ENCODE measurements at regions not wholly inside any gene's neighbourhood (a gene's known extent, or its start where the extent isn't known, plus 50 kb on each side); places are given as distances from the start of the nearest gene placed in this dataset.

DNA sequence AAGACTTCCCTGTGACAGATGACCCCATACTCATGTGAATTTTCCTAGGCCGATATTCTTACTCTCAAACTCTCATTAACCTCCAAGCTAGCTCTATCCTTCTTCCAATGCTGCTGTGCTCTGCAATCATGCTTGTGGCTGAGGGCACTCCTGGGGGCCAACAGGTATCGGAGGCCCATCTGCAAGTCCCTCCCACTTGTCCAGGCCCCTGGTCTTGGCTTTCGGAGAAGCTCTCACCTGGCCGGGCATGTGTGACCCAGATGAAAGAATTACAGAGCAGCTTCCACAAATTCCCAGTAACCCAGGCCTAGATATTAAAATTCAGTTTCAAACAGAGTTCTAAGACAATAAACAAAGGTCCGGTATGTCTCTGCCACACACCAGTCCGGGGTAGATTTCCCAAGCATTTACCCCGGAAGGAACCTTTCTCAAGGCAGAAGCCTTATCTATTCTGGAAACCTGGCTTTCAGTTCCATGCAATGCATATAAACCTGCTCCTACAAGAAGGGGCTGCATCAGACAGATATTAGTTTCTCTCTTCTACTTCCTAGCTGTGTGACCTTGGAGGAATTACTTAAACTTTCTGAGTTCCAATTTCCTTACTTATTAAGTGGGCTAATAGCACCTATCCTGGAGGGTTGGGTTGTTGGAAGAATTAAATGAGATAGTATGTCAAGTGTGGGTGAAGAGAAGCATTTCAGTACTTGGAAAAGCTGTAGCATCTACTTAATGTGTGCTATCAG lies 270.8 kb downstream of the PTTG2 start:
- DNase-seq: no peak

DNA sequence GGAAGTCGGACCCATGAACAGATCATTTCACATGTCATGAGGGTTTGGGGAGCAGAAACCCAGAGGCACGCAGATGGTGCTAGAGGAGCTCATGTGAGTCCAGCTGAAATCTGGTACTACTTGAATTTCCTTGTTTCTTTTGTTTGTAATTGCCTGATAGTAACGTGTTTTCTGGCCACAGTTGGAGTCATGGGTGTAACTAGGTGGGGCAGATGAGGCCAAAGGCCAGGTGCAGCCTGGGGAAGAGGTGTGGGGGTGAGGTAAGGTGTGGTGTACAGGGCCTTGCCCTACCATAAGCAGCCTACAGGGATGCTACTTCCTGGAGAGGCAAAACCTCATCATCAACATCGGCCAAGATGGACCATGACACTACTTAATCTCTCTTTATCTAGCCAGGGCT lies 271.4 kb downstream of the PTTG2 start:
- DNase-seq: no peak

DNA sequence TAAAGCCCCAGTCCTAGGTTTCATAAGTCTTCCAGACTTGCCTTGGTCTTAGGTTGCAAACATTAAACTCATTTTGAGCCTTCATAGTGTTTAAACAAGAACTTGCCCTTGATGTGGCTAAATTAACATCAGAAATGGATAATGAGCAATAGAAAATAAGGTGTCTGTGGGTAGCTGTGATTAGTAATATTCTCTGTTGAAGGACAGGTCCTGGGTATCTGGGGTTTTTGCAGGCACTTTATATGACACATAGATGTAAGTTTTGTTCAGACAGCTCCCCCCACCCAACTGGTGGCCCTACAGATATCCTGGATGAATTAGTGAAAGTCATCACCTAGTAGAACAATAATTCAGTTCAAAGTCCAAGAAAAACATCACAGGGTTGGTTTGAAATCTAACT lies 272.5 kb downstream of the PTTG2 start:
- DNase-seq: no peak

DNA sequence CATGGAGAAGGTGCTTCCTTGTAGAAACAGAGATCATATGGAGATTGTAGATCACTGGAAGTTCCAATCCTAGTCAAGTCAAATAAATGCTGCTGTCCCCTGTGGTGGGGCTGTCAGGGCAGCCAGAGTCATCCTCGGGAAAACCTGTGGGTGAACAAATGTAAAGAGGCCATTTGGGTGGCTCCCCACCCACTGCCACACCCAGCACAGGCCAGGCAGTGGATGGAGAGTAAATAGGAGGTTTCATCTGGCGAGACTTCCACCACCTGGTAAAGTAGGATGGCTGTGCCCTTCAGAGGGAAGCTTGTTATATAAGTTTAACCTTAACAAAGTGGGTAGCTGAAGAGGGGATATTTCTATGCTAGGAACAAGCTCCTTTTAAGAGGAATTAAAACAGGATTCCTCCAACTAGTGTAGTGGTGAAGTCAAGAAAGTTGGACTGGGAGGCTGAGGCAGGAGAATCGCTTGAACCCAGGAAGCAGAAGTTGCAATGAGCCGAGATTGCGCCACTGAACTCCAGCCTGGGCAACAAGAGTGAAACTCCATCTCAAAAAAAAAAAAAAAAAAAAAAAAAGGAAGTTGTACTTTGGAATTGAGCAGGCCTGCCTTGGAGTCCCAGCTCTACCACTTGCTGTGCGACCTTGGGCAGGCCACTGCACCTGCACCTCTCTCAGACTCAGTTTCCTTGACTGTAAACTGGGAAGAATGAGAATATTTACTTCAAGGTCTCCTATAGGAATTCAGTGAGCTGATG lies 273.7 kb downstream of the PTTG2 start:
- no peak for DNase-seq

DNA sequence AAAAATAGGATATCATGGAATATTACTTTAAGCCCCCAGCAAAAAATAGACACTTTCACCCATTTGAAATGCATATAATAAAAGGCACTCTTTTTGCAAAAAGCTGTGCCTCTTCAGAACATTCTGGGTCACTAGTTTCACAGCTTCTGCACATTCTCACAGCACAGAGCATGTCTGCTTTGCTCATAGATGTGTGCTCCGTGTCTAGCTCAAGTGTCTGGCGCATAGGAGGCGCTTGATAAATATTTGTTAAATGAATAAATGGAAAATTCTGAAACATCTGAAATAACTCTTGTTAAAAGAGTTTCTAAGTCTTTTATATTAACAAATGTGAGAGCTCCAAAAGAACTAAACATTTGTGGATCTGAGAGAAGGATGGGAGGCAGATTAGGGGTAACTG lies 275.2 kb downstream of the PTTG2 start:
- DNase-seq: no peak

DNA sequence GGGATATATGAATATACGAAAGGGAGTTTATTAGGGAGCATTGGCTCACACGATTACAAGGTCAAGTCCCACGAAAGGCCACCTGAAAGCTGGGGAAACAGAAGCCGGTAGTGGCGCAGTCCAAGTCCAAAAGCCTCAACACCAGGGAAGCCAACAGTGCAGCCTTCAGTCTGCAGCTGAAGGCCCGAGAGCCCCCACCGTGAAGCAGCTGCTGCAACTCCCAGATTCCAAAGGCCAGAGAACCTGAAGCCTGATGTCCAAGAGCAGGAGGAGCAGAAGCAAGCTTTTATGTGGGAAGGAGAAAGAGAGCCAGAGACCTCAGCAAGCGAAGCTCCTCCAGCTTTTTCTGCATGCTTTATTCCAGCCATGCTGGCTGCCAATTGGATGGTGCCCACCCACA lies 275.8 kb downstream of the PTTG2 start:
- DNase-seq: no peak

DNA sequence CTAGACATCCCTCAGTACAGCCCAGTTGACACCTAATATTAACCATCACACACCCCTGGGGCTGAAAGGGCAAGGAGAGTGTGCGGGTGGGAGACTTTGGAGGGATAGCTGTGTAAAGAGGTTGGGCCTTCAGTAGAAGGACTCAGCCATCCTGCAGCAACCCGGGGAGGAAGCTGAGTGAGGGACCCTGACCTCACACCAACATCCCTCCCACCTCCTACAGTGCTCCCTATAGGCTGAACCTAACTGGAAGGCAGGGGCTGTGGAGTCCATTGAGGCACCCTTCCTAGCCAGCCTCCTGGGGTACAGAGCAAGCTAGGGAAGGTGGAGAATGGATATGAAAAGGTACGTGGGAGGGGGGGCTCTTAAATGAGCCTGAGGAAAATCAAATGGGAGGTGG lies 276.3 kb downstream of the PTTG2 start:
- DNase-seq: no peak

DNA sequence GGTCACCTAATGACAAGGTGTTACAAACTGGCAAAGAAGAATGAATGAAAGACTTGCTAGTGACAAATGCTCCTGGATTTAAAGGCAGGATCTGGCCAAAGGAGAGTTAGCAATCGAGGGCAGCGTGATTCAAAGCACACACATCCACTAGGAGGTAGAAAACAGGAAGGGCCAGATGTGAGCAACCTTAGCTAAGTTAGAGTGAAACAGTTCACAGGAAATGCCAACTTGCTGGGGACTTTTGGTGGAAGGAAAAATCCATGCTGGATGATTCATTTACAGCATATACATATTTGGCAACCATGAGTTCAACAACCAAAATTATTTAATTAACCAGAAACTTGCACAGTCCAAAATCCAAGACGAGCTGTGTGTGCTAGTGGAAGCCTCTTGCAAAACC lies 276.9 kb downstream of the PTTG2 start:
- no peak for DNase-seq

DNA sequence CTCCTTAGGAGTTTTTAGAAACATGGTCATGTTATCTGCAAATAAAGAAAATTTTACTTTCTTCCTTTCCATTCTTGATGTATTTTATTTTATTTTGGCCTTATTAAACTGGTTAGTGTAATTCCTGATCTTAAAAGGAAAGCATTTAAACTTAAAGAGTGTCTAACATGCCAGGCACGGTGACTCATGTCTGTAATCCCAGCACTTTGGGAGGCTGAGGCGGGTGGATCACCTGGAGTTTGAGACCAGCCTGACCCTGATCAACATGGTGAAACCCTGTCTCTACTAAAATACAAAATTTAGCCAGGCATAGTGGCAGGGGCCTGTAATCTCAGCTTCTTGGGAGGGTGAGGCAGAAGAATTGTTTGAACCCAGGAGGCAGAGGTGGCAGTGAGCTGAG lies 281.3 kb downstream of the PTTG2 start:
- DNase-seq: no peak

DNA sequence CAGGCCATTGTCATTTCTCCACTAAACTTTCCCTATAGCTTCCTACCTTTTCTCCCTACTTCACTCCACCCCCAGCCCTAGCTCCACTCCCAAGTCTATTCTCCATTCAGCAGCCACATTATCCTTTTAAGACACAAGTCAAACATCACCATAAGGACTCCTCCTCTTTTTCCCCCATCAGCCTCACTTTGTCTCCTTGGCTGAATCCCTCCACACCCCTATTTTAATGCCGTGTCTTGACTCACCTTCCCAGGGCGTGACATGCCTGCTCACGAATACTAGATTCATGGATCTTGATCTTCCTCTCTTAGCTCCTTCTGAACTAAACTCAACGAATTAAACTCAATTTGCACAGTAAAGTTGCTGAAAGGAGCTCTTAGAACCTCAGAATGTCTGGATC lies 281.9 kb downstream of the PTTG2 start:
- no peak for DNase-seq

DNA sequence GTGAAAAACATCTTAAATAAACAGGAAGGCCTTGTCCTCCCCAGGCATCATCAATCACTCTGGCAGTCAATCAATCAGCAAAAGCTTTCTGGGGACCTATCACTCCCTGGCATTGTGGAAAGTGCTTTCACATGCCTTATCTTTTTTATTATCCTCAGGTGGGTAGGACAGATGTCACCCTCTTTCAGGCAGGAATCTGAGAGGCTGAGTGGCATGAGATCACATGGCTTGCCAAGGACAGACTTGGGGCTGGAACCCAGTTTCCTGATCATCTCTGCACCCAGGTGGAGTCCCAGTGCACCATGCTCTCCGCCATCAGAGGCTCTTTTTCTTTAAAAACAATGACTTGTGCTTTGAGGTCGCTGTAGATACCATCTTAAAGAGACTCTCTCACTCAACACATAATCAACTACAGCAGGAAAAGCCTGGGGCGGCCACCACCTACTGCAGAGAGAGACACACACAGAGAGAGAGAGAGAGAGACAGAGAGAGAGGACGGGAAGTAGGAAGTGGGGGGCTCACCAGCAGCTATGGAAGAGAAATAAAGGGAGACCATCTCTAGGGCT lies 282.7 kb downstream of the PTTG2 start:
- DNase-seq: no peak

DNA sequence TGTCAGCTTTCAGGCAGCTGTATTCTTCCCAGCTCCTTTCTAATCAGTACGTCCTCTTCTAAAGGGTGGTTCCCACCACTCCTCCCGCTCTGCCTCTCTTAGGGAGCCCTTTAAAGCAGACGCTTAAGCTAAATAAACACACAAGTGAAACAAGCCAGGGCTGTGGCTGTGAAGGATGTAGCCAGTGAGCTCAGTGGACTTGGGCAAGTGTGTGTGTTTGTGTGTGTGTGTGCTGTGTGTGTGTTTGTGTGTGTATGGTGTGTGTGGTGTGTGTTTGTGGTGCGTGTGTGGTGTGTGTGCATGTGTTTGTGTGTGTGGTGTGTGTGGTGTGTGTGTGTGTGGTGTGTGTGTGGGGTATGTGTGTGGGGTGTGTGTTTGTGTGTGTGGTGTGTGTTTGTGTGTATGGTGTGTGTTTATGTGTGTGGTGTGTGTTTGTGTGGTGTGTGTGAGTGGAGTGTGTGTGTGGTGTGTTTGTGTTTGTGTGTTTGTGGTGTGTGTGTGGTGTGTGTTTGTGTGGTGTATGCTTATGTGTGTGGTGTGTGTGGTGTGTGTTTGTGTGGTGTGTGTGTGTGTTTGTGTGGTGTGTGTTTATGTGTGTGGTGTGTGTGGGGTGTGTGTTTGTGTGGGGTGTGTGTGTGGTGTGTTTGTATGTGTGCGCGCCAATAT lies 283.3 kb downstream of the PTTG2 start:
- no peak for DNase-seq

DNA sequence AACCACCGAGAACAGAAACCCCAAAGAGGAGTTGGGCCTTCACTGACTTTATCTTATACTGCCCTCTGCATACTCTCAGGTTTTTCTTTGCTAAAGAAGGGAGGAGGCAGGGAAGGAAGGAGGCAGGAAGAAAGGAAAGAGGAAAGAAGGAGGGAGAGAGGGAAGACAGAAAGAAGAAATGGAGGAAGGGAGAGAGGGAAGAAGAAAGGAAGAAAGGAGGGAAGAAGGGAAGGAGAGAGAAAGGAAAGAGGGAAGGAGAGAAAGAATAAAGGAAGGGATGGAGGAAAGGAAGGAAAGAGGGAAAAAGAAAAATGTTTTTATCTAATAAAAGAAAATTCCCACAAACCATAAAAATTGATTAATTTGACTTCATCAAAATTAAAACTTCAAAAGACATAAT lies 294.6 kb downstream of the PTTG2 start:
- no peak for DNase-seq

DNA sequence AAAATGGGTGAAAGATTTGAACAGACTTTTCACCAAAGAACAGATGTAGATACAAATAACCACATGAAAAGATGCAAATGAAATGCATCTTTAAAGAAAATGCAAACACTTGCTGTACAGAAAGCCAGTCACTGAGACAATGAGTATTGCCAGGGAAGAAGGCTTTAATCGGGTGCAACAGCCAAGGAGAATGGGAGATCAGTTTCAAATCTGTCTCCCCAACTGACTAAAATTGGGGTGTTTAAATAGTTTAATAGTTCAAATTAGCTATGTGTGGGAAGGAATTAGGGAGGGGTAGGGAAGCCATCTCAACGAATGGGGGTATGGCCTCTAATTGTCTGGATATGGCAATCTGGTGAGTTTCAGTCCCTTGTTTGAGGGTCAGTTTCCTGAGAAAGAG lies 295.4 kb downstream of the PTTG2 start:
- DNase-seq: no peak

DNA sequence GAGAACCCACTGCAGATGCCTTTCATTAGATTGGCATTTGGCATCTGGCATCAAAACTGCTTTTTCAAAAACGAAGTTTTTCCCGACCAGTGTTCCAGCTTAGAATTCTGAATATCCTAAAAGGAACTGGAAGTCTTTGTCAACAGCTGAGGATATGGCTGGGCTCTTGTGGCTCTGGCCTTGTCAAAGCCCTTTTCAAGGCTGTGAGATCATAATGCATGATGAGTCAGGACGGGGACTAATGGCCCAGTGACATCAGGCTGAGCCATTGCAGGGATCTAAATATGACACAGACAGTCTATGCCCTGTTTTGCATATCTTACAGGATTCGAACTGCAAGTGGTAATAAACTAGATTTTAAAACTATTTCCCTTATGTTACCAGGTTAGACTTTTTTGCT lies 306.4 kb downstream of the PTTG2 start:
- DNase-seq: no peak

DNA sequence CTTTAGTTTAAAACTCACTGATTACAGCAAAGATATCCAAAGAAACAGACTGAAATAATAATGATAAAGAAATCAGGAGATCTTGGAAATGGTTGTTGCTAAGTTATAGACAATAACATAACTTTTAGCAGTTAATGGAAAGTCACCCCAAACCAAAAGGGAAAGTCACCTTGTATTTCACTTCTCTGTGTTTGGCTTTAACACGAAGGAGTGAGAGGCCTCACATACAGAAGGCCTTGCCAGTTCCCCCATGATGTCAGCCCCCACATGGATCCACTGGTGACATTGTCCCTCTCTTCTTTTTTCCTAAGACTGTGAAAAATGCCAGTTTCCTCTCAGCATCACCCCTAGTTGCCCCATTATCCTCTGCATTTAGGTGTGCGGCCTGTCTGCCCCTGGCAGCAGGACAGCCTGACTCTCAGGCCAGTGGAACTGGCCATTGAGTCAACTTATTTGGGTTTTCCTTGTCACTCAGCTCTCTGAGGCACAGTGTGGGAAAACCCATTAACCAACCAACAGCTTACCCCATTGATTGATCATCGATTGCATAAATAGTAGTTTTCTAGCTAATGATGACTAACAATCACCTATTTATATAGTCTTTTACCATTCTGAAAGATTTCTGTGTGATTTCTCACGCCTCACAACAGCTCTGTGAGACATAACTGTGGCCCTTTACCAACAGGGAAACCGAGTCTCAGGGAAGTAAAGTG lies 308.1 kb downstream of the PTTG2 start:
- no peak for DNase-seq

DNA sequence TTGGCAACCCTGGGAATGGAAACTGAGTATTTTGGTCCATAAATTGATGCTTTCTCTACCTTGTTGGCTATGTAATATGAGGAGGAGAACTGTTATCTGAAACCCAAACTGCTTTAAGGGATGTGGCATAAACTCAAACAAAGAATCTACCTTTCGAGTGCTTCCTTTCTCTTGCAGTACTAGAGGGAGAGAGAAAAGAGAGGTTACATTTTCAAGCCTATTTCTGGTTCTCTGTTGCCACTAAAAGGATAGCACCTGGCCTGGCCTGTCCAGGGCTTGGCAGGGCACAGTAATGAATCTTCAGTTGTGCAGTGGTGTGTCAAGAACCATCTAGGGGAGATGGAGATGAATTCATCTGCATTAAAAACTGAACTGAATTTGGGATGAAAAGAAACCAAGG lies 308.6 kb downstream of the PTTG2 start:
- DNase-seq: no peak

DNA sequence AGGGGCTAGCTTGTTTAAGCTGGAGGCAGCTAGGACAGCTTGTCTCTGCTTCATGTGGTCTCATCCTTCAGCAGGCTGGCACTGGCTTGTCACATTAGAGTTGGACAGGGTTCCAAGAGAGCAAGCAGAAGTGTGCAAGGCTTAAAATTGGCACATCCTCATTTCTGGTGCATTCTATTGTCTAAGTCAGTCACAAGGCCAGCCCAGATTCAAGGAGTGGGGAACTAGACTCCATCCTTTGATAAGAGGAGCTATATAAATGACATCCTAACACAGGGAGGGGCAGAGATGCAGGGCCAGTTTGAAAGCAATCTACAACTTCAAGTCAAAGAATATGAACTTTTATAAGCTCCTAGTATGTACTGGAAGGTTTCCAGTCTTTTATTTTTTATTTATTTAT lies 313.2 kb downstream of the PTTG2 start:
- DNase-seq: no peak

DNA sequence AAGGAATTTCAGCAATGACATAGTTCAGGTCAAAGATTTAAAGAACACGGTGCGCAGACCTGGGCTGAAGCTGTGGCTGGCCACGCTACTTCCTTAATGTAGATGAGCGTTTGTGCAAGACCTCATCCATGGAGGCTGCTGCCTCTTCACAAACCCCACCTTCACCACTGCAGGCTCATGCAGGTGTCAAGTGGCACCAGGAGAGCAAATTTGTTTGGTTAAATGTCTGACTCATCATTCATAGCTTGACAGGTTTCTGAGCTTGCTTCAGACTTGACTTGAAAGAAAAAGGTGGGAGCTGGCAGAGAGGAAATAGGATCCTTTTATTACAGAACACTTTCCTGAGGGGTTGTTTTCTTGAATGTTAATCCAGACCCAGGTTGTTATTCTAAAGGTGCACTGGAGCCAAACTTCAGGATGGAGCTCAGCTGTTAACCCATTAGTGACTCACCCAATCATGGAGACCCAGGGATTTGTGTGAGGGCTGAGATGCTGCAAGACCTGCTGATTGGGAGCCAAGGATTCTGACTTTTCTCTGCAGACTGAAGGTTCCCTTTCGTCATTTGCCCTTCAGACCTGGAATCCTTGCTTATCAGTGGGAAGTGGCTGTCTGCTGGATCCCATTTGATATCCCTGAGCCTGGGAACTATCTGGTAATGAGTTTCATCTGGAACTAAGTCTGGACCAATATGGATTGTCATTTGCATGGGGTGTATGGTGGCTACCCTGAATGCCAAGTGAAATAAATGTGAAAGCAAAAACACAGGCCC lies 315.3 kb downstream of the PTTG2 start:
- no peak for DNase-seq

DNA sequence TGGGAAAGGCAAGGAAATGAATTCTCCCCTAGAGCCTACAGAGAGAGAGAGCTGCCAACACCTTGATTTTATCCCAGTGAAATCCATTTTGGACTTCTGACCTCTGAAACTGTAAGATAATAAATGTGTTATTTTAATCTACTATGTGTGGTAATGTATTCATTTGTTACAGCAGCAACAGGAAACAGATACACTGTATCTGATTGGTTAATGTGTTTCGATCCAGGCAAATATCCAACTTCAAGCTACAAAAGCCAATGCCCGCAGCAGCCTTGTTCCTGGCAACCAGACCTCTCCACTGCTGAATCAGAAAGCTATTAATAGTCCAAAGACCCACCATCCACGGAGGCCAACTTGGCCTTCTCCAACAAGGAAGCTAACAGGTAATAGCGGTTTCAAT lies 318.1 kb downstream of the PTTG2 start:
- DNase-seq: no peak

DNA sequence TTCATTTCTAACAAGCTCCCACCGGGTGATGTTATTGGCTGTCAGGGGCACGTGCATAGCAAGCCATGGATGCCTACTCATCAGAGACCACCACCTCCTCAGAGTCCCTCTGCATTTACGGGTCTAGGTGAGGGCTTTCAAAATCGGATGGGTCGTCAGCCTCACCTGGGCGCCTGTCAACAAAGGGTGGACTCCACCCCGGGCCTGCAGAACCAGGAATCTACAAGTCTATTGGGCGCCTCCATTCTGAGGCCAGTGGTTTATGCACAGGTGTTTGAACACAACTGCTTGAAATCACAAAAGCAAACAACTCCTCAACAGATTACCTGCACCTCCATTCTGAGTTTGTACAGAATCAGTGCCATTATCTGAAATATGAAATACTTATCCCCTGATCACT lies 318.9 kb downstream of the PTTG2 start:
- DNase-seq: no peak

DNA sequence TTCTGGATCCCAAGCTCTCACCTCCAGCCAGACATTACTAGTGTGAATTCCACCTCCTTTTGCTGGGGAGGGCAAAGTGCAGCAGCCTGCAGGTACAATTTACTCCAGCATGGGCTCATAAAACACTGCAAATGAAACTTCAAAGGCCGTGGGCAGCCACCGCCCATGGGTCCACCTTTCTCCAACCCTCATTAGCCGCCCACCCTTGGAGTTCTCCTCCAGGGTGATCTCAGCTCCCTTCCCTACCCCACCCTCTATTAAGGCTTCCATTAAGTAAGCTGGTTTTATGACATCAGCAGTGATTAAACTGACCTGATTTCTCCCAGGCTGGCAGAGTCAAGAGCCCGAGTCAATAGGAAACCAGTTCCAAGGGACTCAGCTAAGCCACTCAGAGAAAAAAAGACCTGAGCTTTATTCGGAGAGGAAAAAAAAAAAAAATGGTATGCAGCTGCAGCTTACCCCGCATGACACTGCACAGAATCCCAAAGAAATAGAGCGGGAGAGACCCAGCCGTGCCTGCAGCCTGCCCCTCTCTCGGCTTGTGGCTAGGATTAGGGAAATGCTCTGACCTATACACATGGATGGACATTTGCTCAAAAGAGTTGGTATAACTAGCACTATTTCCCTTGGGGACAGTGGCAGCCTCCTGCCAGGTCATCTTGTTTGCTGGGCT lies 319.6 kb downstream of the PTTG2 start:
- no peak for DNase-seq

Measured in activated T-cell treated with anti-CD3 and anti-CD28 coated beads for 4 hours (primary cell).